ELF-1 (cell line): ENCODE measurements at regions not wholly inside any gene's neighbourhood (a gene's known extent, or its start where the extent isn't known, plus 50 kb on each side); places are given as distances from the start of the nearest gene placed in this dataset.

Experiments used
- DNase-seq: peaks from one replicate; pipeline ENCODE4 v3.0.0-alpha.2; 2016; ENCODE audit warnings: low read depth, low spot score

DNA sequence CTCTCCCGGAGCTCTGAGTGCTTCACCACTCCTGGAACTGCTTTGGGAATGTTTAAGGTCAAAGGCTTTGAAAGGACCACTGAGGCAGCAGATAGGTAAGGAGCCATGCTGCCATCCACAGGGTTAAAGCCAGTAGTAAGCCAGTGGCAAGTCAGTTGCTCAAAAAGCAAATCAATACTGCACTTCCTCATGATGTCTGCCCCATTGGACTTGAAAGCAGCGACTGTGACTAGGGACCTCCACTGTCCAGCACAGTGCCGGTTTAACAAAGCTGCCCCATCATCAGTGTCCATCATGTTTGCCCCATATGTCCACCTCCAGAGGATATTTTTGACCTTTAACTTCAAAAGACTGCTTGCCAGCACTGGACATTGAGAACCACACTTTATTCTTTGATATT, 49.9 kb upstream of the FGF13 start:
- no peak for DNase-seq
